HG02852 (cell line): ENCODE measurements at regions not wholly inside any gene's neighbourhood (a gene's known extent, or its start where the extent isn't known, plus 50 kb on each side); places are given as distances from the start of the nearest gene placed in this dataset.

Experiments used
- ATAC-seq: cut with Tn5 transposase; IDR thresholded peaks from one replicate; pipeline ENCODE4 v1.9.1; 2021; ENCODE audit warnings: mild to moderate bottlenecking, moderate library complexity; ENCODE audit not compliant: unreplicated experiment

- no peak for ATAC-seq
Measured at GRCh38 chr2:144285324-144285723, 234.6 kb downstream of the ZEB2 start.

- no peak for ATAC-seq
Measured at GRCh38 chr2:144281476-144281875, 238.4 kb downstream of the ZEB2 start.

GRCh38 chr2:144280009-144280408 lies 239.9 kb downstream of the ZEB2 start:
- no peak for ATAC-seq

- ATAC-seq, result no peak
Measured at GRCh38 chr2:144279165-144279564, 240.8 kb downstream of the ZEB2 start.

- ATAC-seq, result no peak
Measured at GRCh38 chr2:144277622-144278354, 242.1 kb downstream of the ZEB2 start.

GRCh38 chr2:144275340-144275739 lies 244.6 kb downstream of the ZEB2 start:
- no peak for ATAC-seq

- ATAC-seq, result no peak
Measured at GRCh38 chr2:144274131-144274530, 245.8 kb downstream of the ZEB2 start.

GRCh38 chr2:144270951-144271350 lies 249.0 kb downstream of the ZEB2 start:
- no peak for ATAC-seq

- ATAC-seq, result no peak
Measured at GRCh38 chr2:144268036-144268678, 251.8 kb downstream of the ZEB2 start.

- peak; percentile 90 for ATAC-seq
Measured at GRCh38 chr2:144267239-144267638, 252.7 kb downstream of the ZEB2 start.

- no peak for ATAC-seq
Measured at GRCh38 chr2:144265654-144266053, 254.3 kb downstream of the ZEB2 start.

- no peak for ATAC-seq
Measured at GRCh38 chr2:144261966-144262365, 258.0 kb downstream of the ZEB2 start.

GRCh38 chr2:144261336-144261735 lies 258.6 kb downstream of the ZEB2 start:
- no peak for ATAC-seq

- ATAC-seq, result no peak
Measured at GRCh38 chr2:144259332-144259731, 260.6 kb downstream of the ZEB2 start.

GRCh38 chr2:144258154-144258553 lies 261.8 kb downstream of the ZEB2 start:
- ATAC-seq, result no peak

GRCh38 chr2:144256996-144257707 lies 262.8 kb downstream of the ZEB2 start:
- ATAC-seq, result no peak

- no peak for ATAC-seq
Measured at GRCh38 chr2:144254342-144255235, 265.3 kb downstream of the ZEB2 start.

GRCh38 chr2:144253743-144254142 lies 266.2 kb downstream of the ZEB2 start:
- no peak for ATAC-seq

- ATAC-seq, result no peak
Measured at GRCh38 chr2:144252694-144253093, 267.2 kb downstream of the ZEB2 start.

GRCh38 chr2:144249035-144249637 lies 270.8 kb downstream of the ZEB2 start:
- peak; percentile 43 for ATAC-seq
